CD14-positive monocyte (primary cell): ENCODE measurements at regions not wholly inside any gene's neighbourhood (a gene's known extent, or its start where the extent isn't known, plus 50 kb on each side); places are given as distances from the start of the nearest gene placed in this dataset.
A peak's percentile ranks its signal among the peaks of the same experiment; 100 is the strongest.

ENCODE experiments used
- DNase-seq, 3 donors: peaks; one replicate each; pipeline ENCODE4 v3.0.0-alpha.2; 2011 to 2022
- H2AFZ ChIP-seq: 2 replicates; pipeline ENCODE4 v1.6.0; 2012; ENCODE audit warnings: mild to moderate bottlenecking, low read depth, low read length, inconsistent platforms; ENCODE audit not compliant: insufficient read depth, poor library complexity, severe bottlenecking
- H3K27ac ChIP-seq, 2 donors: 1 replicate in 1 of 2; 2 replicates in 1 of 2; pipeline ENCODE4 v1.5.1; 2012 to 2013; ENCODE audit warnings: low read length in 2 of 2, control low read depth in 1 of 2, inconsistent platforms in 1 of 2, low read depth in 1 of 2, mild to moderate bottlenecking in 1 of 2
- H3K27me3 ChIP-seq, 2 donors: one replicate each; pipeline versions ENCODE4 v1.6.0 to v1.6.1; 2011 to 2013; ENCODE audit warnings: low read length in 2 of 2; ENCODE audit not compliant: control insufficient read depth in 2 of 2, insufficient read depth in 2 of 2
- H3K36me3 ChIP-seq, 2 donors: replicated peaks in 1 of 2; 1 replicate in 1 of 2; 2 replicates in 1 of 2; pipeline versions ENCODE4 v1.5.1 to v1.6.1; 2012 to 2013; ENCODE audit warnings: low read length in 2 of 2, control low read depth in 1 of 2, inconsistent platforms in 1 of 2, mild to moderate bottlenecking in 1 of 2; ENCODE audit not compliant: insufficient read depth in 2 of 2, control insufficient read depth in 1 of 2
- H3K4me1 ChIP-seq, 2 donors: 1 replicate in 1 of 2; 2 replicates in 1 of 2; pipeline versions ENCODE4 v1.5.1 to v1.6.1; 2012 to 2013; ENCODE audit warnings: low read length in 2 of 2, control low read depth in 1 of 2, inconsistent platforms in 1 of 2, mild to moderate bottlenecking in 1 of 2, moderate library complexity in 1 of 2; ENCODE audit not compliant: insufficient read depth in 2 of 2, control insufficient read depth in 1 of 2
- H3K4me2 ChIP-seq: replicated peaks from 2 replicates; pipeline ENCODE3; 2012; ENCODE audit warnings: low read length, moderate library complexity, mild to moderate bottlenecking; ENCODE audit not compliant: poor library complexity, severe bottlenecking; ENCODE audit errors: extremely low read depth
- H3K4me3 ChIP-seq, 3 experiments: fragments of 200-600 bp in 1 of 3; sonication (generic) in 1 of 3; replicated peaks in 1 of 3; 1 replicate in 2 of 3; 2 replicates in 1 of 3; pipeline ENCODE4 v1.5.1; 2011 to 2013; ENCODE audit warnings: low read length in 3 of 3, mild to moderate bottlenecking in 3 of 3, control low read depth in 2 of 3, low read depth in 2 of 3, inconsistent platforms in 1 of 3, moderate library complexity in 1 of 3
- H3K79me2 ChIP-seq: 2 replicates; pipeline ENCODE4 v1.6.0; 2012; ENCODE audit warnings: mild to moderate bottlenecking, control low read depth, inconsistent platforms, low read length, moderate library complexity; ENCODE audit not compliant: insufficient read depth
- H3K9ac ChIP-seq: 2 replicates; pipeline ENCODE4 v1.6.0; 2017; ENCODE audit warnings: low read length, mild to moderate bottlenecking; ENCODE audit not compliant: insufficient read depth, poor library complexity, severe bottlenecking
- H3K9me3 ChIP-seq, 2 donors: replicated peaks in 1 of 2; 1 replicate in 1 of 2; 2 replicates in 1 of 2; pipeline versions ENCODE4 v1.5.1 to v1.6.1; 2012 to 2013; ENCODE audit warnings: low read length in 2 of 2, control low read depth in 1 of 2; ENCODE audit not compliant: control insufficient read depth in 1 of 2, insufficient read depth in 1 of 2
- H4K20me1 ChIP-seq: 2 replicates; pipeline ENCODE4 v1.6.0; 2012; ENCODE audit warnings: mild to moderate bottlenecking, low read length, control low read depth, moderate library complexity; ENCODE audit not compliant: insufficient read depth
- H3K27ac Mint-ChIP-seq, 7 donors: one replicate each; pipeline ENCODE4 v1.8.0; 2020; ENCODE audit warnings: mild to moderate bottlenecking in 7 of 7, mixed read lengths in 7 of 7, moderate library complexity in 6 of 7, inconsistent platforms in 2 of 7
- H3K27me3 Mint-ChIP-seq, 3 donors: one replicate each; pipeline ENCODE4 v1.8.0; 2021 to 2022; ENCODE audit warnings: low read depth in 3 of 3, mild to moderate bottlenecking in 3 of 3, mixed read lengths in 3 of 3, moderate library complexity in 3 of 3, inconsistent platforms in 1 of 3
- H3K36me3 Mint-ChIP-seq, 2 donors: one replicate each; pipeline ENCODE4 v1.8.0; 2020; ENCODE audit warnings: mixed read lengths in 2 of 2, inconsistent platforms in 1 of 2, mild to moderate bottlenecking in 1 of 2
- H3K4me1 Mint-ChIP-seq: one replicate; pipeline ENCODE4 v1.8.0; 2020; ENCODE audit warnings: mild to moderate bottlenecking, mixed read lengths
- H3K4me3 Mint-ChIP-seq, 2 donors: one replicate each; pipeline ENCODE4 v1.8.0; 2020; ENCODE audit warnings: mild to moderate bottlenecking in 2 of 2, mixed read lengths in 2 of 2, moderate library complexity in 1 of 2
- H3K9me3 Mint-ChIP-seq, 7 donors: one replicate each; pipeline ENCODE4 v1.8.0; 2020 to 2022; ENCODE audit warnings: mixed read lengths in 7 of 7, mild to moderate bottlenecking in 6 of 7, moderate library complexity in 6 of 7, inconsistent platforms in 2 of 7
- WGBS: methylation state at CpG from one replicate; pipeline ENCODE4 v1.1.5; 2013; ENCODE audit warnings: missing lambda C conversion rate; ENCODE audit not compliant: insufficient coverage; 5-methylcytosine and 5-hydroxymethylcytosine counted together
- intact Hi-C, 2 donors: fragments of 100-400 bp; cut with micrococcal nuclease; formaldehyde crosslinking; loops; one replicate each; pipeline versions ENCODE4 v1.15.0 to v1.15.1; 2023
- TF ChIP-seq, protein P1 (sequence below): fragments of 200-600 bp; IDR thresholded peaks from one replicate; pipeline ENCODE4 v1.8.0; 2022; ENCODE audit warnings: antibody characterized with exemption, mild to moderate bottlenecking

DNA sequence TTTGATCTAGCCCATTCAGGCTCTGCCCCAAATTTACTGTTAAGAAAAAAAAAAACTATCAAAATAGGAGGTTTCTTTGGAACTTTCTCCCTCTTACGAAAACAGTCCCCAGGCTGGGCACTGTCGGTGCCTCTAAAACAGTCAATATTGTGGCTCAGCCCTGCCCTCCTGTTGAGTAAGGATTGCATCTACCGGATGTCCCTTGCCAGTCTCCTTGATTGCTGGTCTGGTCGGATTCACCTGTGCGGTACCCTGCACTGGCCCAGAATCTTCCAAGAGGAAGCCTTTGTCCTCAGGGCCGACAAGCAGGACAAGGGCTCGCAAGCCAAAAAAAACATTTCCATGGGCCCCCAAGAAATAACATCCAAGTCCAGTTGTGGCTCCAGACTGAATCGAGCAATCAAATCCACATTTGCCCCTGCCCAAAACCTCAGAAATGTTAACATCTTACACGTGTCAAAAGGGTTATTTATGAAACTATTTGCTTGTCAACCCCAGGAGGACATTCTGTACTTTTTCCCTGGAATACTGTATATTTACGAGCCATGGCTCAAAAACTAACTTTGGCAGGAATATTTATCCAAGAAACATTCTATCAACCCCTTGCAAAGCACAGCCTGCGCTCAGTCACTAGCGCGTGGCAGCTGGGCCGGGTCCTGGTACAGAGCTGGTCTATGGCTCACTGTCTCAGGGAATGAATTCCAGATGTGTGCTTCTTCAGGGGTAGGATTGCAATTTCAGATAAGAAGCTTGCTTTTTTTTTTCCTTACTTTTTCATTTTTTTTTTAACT, 129.2 kb upstream of the ADRA1B start:
- H2AFZ ChIP-seq, result no peak overlapping the region
- H3K36me3 ChIP-seq, result no peaks in the 10 kb centered on the region
- intact Hi-C loops, result no loop called here
- no peaks in the 10 kb centered on the region for H3K4me1 ChIP-seq
- Mint-ChIP-seq H3K9me3 (no peaks in the 10 kb centered on the region), H3K36me3 (no peaks in the 10 kb centered on the region), H3K4me3 (no peak overlapping the region), H3K27ac (peak overlapping the region in 1 of 7 donors; percentile 65), H3K27me3 (peaks cover 6 to 10% (median 7%) of the 10 kb centered on the region in 3 donors), H3K4me1 (no peaks in the 10 kb centered on the region)
- 97% methylated on average over 11 of the region's 14 CpGs for WGBS
- peaks cover 0 to 6% of the 10 kb centered on the region in 2 donors for H3K27me3 ChIP-seq
- H3K4me3 ChIP-seq, result no peak overlapping the region
- no peak overlapping the region for H3K4me2 ChIP-seq
- no peak overlapping the region for H3K9ac ChIP-seq
- TF ChIP-seq, protein P1, sequence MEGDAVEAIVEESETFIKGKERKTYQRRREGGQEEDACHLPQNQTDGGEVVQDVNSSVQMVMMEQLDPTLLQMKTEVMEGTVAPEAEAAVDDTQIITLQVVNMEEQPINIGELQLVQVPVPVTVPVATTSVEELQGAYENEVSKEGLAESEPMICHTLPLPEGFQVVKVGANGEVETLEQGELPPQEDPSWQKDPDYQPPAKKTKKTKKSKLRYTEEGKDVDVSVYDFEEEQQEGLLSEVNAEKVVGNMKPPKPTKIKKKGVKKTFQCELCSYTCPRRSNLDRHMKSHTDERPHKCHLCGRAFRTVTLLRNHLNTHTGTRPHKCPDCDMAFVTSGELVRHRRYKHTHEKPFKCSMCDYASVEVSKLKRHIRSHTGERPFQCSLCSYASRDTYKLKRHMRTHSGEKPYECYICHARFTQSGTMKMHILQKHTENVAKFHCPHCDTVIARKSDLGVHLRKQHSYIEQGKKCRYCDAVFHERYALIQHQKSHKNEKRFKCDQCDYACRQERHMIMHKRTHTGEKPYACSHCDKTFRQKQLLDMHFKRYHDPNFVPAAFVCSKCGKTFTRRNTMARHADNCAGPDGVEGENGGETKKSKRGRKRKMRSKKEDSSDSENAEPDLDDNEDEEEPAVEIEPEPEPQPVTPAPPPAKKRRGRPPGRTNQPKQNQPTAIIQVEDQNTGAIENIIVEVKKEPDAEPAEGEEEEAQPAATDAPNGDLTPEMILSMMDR, result no peak
- no peak overlapping the region for H3K27ac ChIP-seq
- DNase-seq, result no peak
- H3K9me3 ChIP-seq, result no peaks in the 10 kb centered on the region
- no peaks in the 10 kb centered on the region for H3K79me2 ChIP-seq
- no peaks in the 10 kb centered on the region for H4K20me1 ChIP-seq

- no peaks in the 10 kb centered on the region for H3K4me1 Mint-ChIP-seq
- H3K9ac ChIP-seq, result no peak overlapping the region
- intact Hi-C loops, result no loop called here
- peak overlapping the region in 1 of 7 donors; percentile 5 for H3K27ac Mint-ChIP-seq
- H3K4me3 Mint-ChIP-seq, result no peak overlapping the region
- H3K9me3 ChIP-seq, result no peaks in the 10 kb centered on the region
- H3K4me2 ChIP-seq, result no peak overlapping the region
- H3K79me2 ChIP-seq, result no peaks in the 10 kb centered on the region
- WGBS, result 90% methylated on average over 1 of the region's 2 CpGs
- no peak overlapping the region for H3K4me3 ChIP-seq
- peaks cover 0 to 6% of the 10 kb centered on the region in 2 donors for H3K27me3 ChIP-seq
- H3K27ac ChIP-seq, result no peak overlapping the region
- no peaks in the 10 kb centered on the region for H3K4me1 ChIP-seq
- H3K36me3 ChIP-seq, result no peaks in the 10 kb centered on the region
- H3K9me3 Mint-ChIP-seq, result no peaks in the 10 kb centered on the region
- H2AFZ ChIP-seq, result no peak overlapping the region
- H4K20me1 ChIP-seq, result no peaks in the 10 kb centered on the region
- TF ChIP-seq, protein P1, result no peak
- peaks cover 6 to 8% (median 8%) of the 10 kb centered on the region in 3 donors for H3K27me3 Mint-ChIP-seq
- no peak for DNase-seq
- no peaks in the 10 kb centered on the region for H3K36me3 Mint-ChIP-seq
Measured at GRCh38 chr5:159787837-159788236, 128.4 kb upstream of the ADRA1B start.
